Astrocyte (in vitro differentiated cells and primary cell): ENCODE measurements at regions not wholly inside any gene's neighbourhood (a gene's known extent, or its start where the extent isn't known, plus 50 kb on each side); places are given as distances from the start of the nearest gene placed in this dataset.

Source experiments
- DNase-seq: peaks from one replicate; pipeline ENCODE4 v3.0.0-alpha.2; 2010; ENCODE audit warnings: low read depth
- FAIRE-seq: peaks from 2 replicates; lab custom pipeline; 2011; peaks lifted over from hg19 to GRCh38; lab: Jason Lieb, UNC
- H2AFZ ChIP-seq: 2 replicates; pipeline ENCODE4 v1.6.0; 2012; ENCODE audit warnings: low read depth, low read length, inconsistent platforms
- H3K27ac ChIP-seq: 2 replicates; pipeline ENCODE4 v1.5.1; 2011; ENCODE audit warnings: low read depth, low read length, inconsistent platforms
- H3K27me3 ChIP-seq: 2 replicates; pipeline ENCODE4 v1.6.0; 2011; ENCODE audit warnings: low read length, inconsistent platforms; ENCODE audit not compliant: insufficient read depth
- H3K36me3 ChIP-seq: 2 replicates; pipeline ENCODE4 v1.5.1; 2011; ENCODE audit warnings: low read length, inconsistent platforms; ENCODE audit not compliant: insufficient read depth
- H3K4me1 ChIP-seq: 2 replicates; pipeline ENCODE4 v1.5.1; 2011; ENCODE audit warnings: low read length, inconsistent platforms; ENCODE audit not compliant: insufficient read depth
- H3K4me2 ChIP-seq: 2 replicates; pipeline ENCODE4 v1.6.0; 2012; ENCODE audit warnings: low read length, inconsistent platforms
- H3K4me3 ChIP-seq: 2 replicates; pipeline ENCODE4 v1.5.1; 2011; ENCODE audit warnings: low read depth, mild to moderate bottlenecking, low read length, inconsistent platforms; ENCODE audit not compliant: insufficient read depth
- H3K79me2 ChIP-seq: 2 replicates; pipeline ENCODE4 v1.6.0; 2012; ENCODE audit warnings: mild to moderate bottlenecking, low read length, inconsistent platforms; ENCODE audit not compliant: insufficient read depth
- H3K9ac ChIP-seq: 2 replicates; pipeline ENCODE4 v1.6.0; 2012; ENCODE audit warnings: mild to moderate bottlenecking, low read length, inconsistent platforms
- H3K9me3 ChIP-seq: 2 replicates; pipeline ENCODE4 v1.5.1; 2012; ENCODE audit warnings: low read depth, mild to moderate bottlenecking, low read length, inconsistent platforms; ENCODE audit not compliant: insufficient read depth
- H4K20me1 ChIP-seq: 2 replicates; pipeline ENCODE4 v1.6.0; 2012; ENCODE audit warnings: low read length, inconsistent platforms; ENCODE audit not compliant: insufficient read depth
- H3K27ac Mint-ChIP-seq: one replicate; pipeline ENCODE4 v1.8.0; 2021; ENCODE audit warnings: mild to moderate bottlenecking, mixed read lengths; ENCODE audit not compliant: unreplicated experiment
- H3K27me3 Mint-ChIP-seq: one replicate; pipeline ENCODE4 v1.8.0; 2021; ENCODE audit warnings: low read depth, mixed read lengths; ENCODE audit not compliant: unreplicated experiment
- H3K36me3 Mint-ChIP-seq: one replicate; pipeline ENCODE4 v1.8.0; 2021; ENCODE audit warnings: low read depth, mixed read lengths; ENCODE audit not compliant: unreplicated experiment
- H3K4me1 Mint-ChIP-seq: one replicate; pipeline ENCODE4 v1.8.0; 2021; ENCODE audit warnings: low read depth, mixed read lengths; ENCODE audit not compliant: unreplicated experiment
- H3K4me3 Mint-ChIP-seq: one replicate; pipeline ENCODE4 v1.8.0; 2021; ENCODE audit warnings: mild to moderate bottlenecking, moderate library complexity, mixed read lengths; ENCODE audit not compliant: unreplicated experiment
- H3K9me3 Mint-ChIP-seq: one replicate; pipeline ENCODE4 v1.8.0; 2021; ENCODE audit warnings: mild to moderate bottlenecking, mixed read lengths; ENCODE audit not compliant: unreplicated experiment
- CTCF ChIP-seq: IDR thresholded peaks from 2 replicates; pipeline ENCODE4 v1.5.1; 2011; ENCODE audit warnings: low read depth, mild to moderate bottlenecking, inconsistent platforms, low read length, moderate library complexity; ENCODE audit not compliant: insufficient read depth
- EZH2 ChIP-seq: IDR thresholded peaks from 2 replicates; pipeline ENCODE4 v1.6.1; 2012; ENCODE audit warnings: mild to moderate bottlenecking, low read length, inconsistent platforms; ENCODE audit not compliant: insufficient read depth

GRCh38 chr16:13392341-13392740 lies 490.9 kb downstream of the SHISA9 start:
- H3K4me2 ChIP-seq = no peak overlapping the region
- no peak overlapping the region for H3K4me3 ChIP-seq
- no peaks in the 10 kb centered on the region for H3K27me3 ChIP-seq
- Mint-ChIP-seq H3K4me1 (peaks cover 2% of the 10 kb centered on the region), H3K4me3 (no peak overlapping the region), H3K9me3 (peaks cover 4% of the 10 kb centered on the region), H3K27ac (no peak overlapping the region), H3K36me3 (no peaks in the 10 kb centered on the region), H3K27me3 (no peaks in the 10 kb centered on the region)
- FAIRE-seq (no peak), DNase-seq (no peak)
- H3K9ac ChIP-seq = no peak overlapping the region
- no peaks in the 10 kb centered on the region for H4K20me1 ChIP-seq
- peaks cover 6% of the 10 kb centered on the region for H3K9me3 ChIP-seq
- no peaks in the 10 kb centered on the region for H3K4me1 ChIP-seq
- H2AFZ ChIP-seq = no peak overlapping the region
- TF ChIP-seq CTCF (no peak), EZH2 (no peak)
- no peak overlapping the region for H3K27ac ChIP-seq
- H3K36me3 ChIP-seq = no peaks in the 10 kb centered on the region
- no peaks in the 10 kb centered on the region for H3K79me2 ChIP-seq

- Mint-ChIP-seq H3K36me3 (no peaks in the 10 kb centered on the region), H3K27me3 (no peaks in the 10 kb centered on the region), H3K9me3 (no peaks in the 10 kb centered on the region), H3K4me3 (no peak overlapping the region), H3K4me1 (peaks cover 2% of the 10 kb centered on the region), H3K27ac (no peak overlapping the region)
- Histone ChIP-seq H3K4me2 (no peak overlapping the region), H3K27me3 (no peaks in the 10 kb centered on the region), H3K9ac (no peak overlapping the region), H3K79me2 (no peaks in the 10 kb centered on the region), H3K27ac (no peak overlapping the region), H3K9me3 (peaks cover 6% of the 10 kb centered on the region), H3K4me1 (no peaks in the 10 kb centered on the region), H3K36me3 (no peaks in the 10 kb centered on the region), H4K20me1 (no peaks in the 10 kb centered on the region), H2AFZ (no peak overlapping the region), H3K4me3 (no peak overlapping the region)
- DNase-seq (no peak), FAIRE-seq (no peak)
- no peak for TF ChIP-seq EZH2
- no peak for TF ChIP-seq CTCF
These were observed 492.4 kb downstream of the SHISA9 start for GRCh38 chr16:13393816-13394215.

- H3K36me3 Mint-ChIP-seq = no peaks in the 10 kb centered on the region
These were observed 493.1 kb downstream of the SHISA9 start for GRCh38 chr16:13394488-13394887.

More at GRCh38 chr16:13394488-13394887, 493.1 kb downstream of the SHISA9 start:
- no peaks in the 10 kb centered on the region for H3K4me1 ChIP-seq
- peaks cover 2% of the 10 kb centered on the region for H3K4me1 Mint-ChIP-seq
- TF ChIP-seq CTCF = no peak
- TF ChIP-seq EZH2 = no peak
- FAIRE-seq (no peak), DNase-seq (no peak)
- no peak overlapping the region for H3K4me3 Mint-ChIP-seq
- no peak overlapping the region for H3K27ac Mint-ChIP-seq
- no peak overlapping the region for H3K4me3 ChIP-seq
- no peaks in the 10 kb centered on the region for H3K27me3 Mint-ChIP-seq
- H3K9me3 ChIP-seq = peaks cover 7% of the 10 kb centered on the region
- no peak overlapping the region for H3K27ac ChIP-seq
- no peaks in the 10 kb centered on the region for H4K20me1 ChIP-seq
- no peak overlapping the region for H2AFZ ChIP-seq
- no peaks in the 10 kb centered on the region for H3K27me3 ChIP-seq
- no peaks in the 10 kb centered on the region for H3K9me3 Mint-ChIP-seq
- no peaks in the 10 kb centered on the region for H3K79me2 ChIP-seq
- no peak overlapping the region for H3K9ac ChIP-seq
- H3K4me2 ChIP-seq = no peak overlapping the region
- H3K36me3 ChIP-seq = no peaks in the 10 kb centered on the region
